Skeletal muscle cell (primary cell): ENCODE measurements at regions not wholly inside any gene's neighbourhood (a gene's known extent, or its start where the extent isn't known, plus 50 kb on each side); places are given as distances from the start of the nearest gene placed in this dataset.

ENCODE experiments used
- DNase-seq: peaks from one replicate; pipeline ENCODE4 v3.0.0-alpha.2; 2010; ENCODE audit warnings: low read depth
- H3K4me3 ChIP-seq: 2 replicates; pipeline ENCODE4 v1.5.1; 2011; ENCODE audit warnings: low read depth, mild to moderate bottlenecking, control low read depth, low read length, moderate library complexity

- H3K4me3 ChIP-seq = no peak overlapping the region
- DNase-seq = no peak
Measured at GRCh38 chr12:73277971-73278370, 1005.8 kb downstream of the TRHDE start.

- no peak for DNase-seq
- no peak overlapping the region for H3K4me3 ChIP-seq
Measured at GRCh38 chr12:73301530-73301929, 1029.4 kb downstream of the TRHDE start.

DNA sequence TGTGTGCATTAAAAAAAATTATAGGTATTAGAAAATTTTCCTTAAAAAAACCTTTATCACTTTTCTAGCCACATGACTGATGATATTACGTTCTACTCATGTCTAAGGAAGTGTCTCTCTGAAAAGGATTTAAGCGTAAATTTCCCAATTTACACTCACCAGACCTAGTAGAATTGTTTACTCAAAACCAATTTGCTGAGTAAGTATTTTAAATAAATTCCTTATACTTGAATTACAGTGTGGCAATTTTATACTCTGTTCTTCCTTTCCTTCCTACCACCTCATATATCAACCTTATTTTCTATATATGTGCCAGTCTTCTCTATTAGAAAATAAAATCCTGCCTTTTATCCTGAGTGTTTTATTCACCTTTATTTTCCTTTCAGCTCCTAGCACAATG, 1035.1 kb downstream of the TRHDE start:
- no peak overlapping the region for H3K4me3 ChIP-seq
- no peak for DNase-seq

DNA sequence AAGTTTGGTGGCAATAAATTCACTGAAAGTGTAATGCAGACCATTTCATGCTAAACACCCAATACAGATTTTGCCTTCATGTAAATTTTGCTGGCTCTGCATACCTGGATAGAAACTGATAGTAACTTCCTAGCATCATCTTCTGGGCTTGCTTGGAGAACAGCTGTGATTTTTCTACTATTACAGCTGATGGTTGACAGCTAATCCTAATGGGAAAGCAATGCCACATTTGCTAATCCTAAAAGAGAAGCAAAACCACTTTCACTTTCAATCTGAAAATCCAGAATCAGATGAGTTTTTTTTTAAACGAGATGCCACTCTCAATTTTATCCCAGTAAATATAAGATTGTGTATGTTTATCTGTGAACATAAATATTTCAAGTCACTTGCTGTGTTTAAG, 1035.9 kb downstream of the TRHDE start:
- DNase-seq = no peak
- H3K4me3 ChIP-seq = no peak overlapping the region

- no peak overlapping the region for H3K4me3 ChIP-seq
- no peak for DNase-seq
Measured at GRCh38 chr12:73308747-73309146, 1036.6 kb downstream of the TRHDE start.

DNA sequence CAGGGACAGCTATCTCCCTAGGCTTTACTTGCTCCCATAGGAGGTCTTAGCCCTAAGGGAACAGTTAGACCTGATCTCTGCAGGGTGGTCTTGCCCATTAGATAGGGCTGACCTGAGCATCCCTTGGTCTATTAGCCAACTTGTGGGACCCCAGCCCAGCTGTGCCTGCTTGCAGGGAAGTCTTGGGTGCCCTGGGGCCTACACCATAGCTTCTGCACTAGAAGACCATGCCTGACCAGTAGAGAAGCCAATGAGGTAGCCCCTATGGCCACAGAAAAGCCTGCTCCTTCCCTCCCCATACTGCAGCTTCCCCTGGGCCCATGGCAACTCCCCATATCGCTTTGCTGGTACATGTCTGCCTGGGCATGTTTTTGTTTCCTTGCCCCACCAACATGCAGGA, 1049.1 kb downstream of the TRHDE start:
- H3K4me3 ChIP-seq = no peak overlapping the region
- DNase-seq = no peak

DNA sequence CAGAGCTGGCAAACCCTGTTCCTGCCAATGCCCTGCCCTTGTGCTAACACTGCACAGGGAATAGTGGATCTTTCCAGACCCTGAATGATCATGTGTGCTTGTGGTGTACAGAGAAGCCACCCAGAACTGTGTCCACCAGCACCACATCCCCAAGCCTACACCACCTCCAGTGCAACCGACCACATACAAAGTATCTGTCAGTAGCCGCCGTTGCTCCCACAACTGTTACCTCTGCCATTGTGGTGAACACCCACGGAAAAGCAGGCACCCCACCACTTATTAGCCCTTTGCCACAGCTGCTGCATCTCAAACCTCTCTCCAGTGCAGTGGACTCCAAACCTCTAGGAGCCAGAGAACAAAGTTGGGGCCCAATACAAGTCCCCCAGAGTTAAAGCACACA, 1049.6 kb downstream of the TRHDE start:
- H3K4me3 ChIP-seq = no peak overlapping the region
- no peak for DNase-seq

DNA sequence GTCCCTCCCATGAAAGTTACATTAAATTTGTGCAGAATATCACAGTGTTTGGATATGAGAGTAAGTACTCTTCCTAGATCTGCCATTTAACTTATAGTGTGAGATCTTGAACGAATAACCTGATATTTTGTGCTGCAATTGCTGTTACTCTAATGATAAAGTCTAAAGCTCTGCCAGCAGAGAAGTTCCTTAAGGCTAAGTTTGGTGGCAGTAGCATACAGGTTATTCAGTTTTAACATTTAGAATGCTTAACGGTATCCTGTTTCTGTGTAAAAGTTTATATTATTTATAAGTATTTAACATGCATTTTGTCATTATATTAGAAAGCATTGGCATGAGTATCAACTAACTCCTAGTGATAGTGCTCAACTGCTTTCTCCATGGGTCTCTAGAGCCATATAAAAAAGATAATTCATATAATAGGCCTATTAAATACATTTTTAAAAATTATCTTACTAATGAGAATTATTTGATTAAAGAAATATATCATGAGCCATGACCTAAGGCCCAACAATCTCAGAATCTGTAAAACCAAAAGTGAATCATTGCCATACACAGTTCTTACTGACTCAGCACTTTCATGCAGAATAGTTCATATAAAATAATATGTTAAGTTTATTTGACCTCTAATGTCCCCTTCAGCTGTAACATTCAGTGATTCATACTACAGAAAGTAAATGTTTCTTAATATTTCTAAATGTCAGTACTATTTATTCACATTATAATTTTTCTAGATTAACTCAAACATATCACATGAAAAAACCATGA, 1058.6 kb downstream of the TRHDE start:
- no peak for DNase-seq

GRCh38 chr12:73341559-73342247, 1069.5 kb downstream of the TRHDE start:
- DNase-seq = no peak
- H3K4me3 ChIP-seq = no peak overlapping the region

More for the DNA sequence above, 1058.6 kb downstream of the TRHDE start:
- no peak overlapping the region for H3K4me3 ChIP-seq

DNA sequence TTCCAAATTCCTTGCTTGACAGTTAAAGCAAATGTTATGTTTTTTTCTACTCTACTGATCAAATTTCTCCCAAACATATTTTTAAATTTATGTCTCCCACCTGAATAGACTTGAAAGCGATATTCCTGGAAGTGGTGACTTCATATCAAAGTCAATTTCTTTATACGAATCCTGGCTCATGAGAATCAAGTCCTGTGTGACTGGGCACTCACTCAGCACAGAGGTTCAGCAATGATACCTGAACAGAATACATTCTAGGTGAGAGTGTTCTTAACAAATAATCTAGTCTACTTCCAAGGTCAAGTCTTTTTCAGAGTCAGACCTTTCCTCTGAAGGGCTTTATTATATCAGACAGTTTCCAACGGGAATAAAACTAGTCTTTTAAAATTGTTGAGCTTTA, 1070.6 kb downstream of the TRHDE start:
- DNase-seq = no peak
- H3K4me3 ChIP-seq = no peak overlapping the region

- H3K4me3 ChIP-seq = no peak overlapping the region
- no peak for DNase-seq
Measured at GRCh38 chr12:73352826-73353225, 1080.7 kb downstream of the TRHDE start.

GRCh38 chr12:73361156-73361863, 1089.1 kb downstream of the TRHDE start:
- H3K4me3 ChIP-seq = no peak overlapping the region
- no peak for DNase-seq

- no peak for DNase-seq
Measured at GRCh38 chr12:73361864-73362230, 1089.7 kb downstream of the TRHDE start.

GRCh38 chr12:73362666-73363065, 1090.5 kb downstream of the TRHDE start:
- no peak for DNase-seq

More at GRCh38 chr12:73361864-73362230, 1089.7 kb downstream of the TRHDE start:
- no peak overlapping the region for H3K4me3 ChIP-seq

DNA sequence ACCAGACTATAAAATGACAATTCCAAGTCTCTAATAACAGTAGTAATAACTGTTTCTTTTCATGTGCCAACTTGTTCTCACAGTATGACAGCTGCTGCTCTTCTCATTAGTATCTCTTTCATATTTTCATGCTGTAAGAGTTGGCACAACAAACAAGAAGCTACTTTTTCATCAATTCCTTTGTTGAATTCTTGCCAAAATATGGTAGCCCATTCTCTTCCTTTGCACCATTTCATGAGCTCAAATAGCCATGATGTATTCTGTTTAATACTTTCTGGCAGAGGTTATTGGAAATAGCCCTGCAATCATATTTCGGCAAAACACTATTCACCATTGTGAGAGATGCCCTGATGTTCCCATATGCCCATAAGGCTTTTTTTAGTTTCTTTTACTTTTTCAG, 1100.7 kb downstream of the TRHDE start:
- DNase-seq = no peak
- H3K4me3 ChIP-seq = no peak overlapping the region

More at GRCh38 chr12:73362666-73363065, 1090.5 kb downstream of the TRHDE start:
- no peak overlapping the region for H3K4me3 ChIP-seq

GRCh38 chr12:73374360-73374759, 1102.2 kb downstream of the TRHDE start:
- DNase-seq = no peak
- H3K4me3 ChIP-seq = no peak overlapping the region

GRCh38 chr12:73383584-73384222, 1111.5 kb downstream of the TRHDE start:
- no peak overlapping the region for H3K4me3 ChIP-seq
- DNase-seq = no peak

DNA sequence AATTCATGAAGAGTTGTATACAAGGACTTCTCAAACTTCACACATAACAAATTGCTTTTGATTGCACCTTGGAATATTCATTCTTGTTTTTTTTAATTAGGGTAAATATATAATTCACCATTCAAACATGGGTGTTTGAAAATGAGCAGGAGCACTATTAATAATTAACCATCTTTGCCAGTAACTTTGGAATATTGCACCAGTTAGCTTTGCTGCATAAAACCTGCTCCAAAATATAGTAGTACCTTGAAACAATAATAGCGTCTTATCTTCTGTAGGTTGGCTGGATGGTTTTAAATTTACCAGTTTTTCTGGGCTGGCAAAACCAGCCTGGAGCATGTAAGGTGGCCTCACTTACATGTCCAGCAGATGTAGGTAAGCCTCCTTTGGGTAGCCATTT, 1112.4 kb downstream of the TRHDE start:
- H3K4me3 ChIP-seq = no peak overlapping the region
- DNase-seq = no peak

DNA sequence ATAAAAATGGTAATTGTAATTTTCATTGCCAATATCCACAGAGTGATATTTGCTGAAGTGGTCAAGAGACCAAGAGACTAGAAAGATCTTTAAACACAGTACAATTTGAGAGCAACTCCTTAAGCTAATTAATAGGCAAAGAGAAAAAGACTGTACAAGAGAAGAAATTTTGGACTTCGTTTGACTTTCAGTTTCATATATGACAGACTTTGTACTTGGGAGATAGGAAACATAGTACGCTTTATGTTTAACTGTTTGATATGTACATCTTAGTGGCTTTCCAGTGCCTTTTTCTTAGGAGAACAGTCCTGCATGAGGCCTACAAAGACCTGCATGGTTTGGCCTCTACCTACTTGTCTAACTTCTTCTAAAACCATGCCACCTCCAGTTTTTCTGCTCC, 1118.1 kb downstream of the TRHDE start:
- H3K4me3 ChIP-seq = no peak overlapping the region
- no peak for DNase-seq

DNA sequence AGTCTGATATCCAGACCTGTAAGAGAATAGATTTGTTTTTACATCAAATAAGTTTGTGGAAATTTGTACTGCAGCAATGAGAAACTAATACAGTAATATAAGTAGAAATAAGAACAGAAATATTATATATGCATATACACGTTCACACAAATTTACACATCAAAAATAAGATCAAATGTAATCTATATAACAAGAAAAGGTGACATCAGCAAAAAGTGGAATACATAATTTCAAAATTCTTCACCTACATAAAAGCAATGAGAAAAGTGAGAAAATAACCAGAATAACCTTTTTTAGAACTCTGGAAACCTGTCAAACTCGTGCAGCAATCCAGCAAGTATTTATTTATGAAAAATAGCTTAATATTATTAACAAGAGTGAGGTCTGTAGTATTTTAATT, 1124.6 kb upstream of the ATXN7L3B start:
- no peak for DNase-seq
- H3K4me3 ChIP-seq = no peak overlapping the region
